Upper lobe of left lung (tissue), 6 donors: ENCODE measurements at regions not wholly inside any gene's neighbourhood (a gene's known extent, or its start where the extent isn't known, plus 50 kb on each side); places are given as distances from the start of the nearest gene placed in this dataset.

Experiments used
- ATAC-seq, 2 donors: fragments of 200-7000 bp; cut with Tn5 transposase; one replicate each; pipeline ENCODE4 v1.9.1; 2022; ENCODE audit warnings: mild to moderate bottlenecking in 2 of 2, moderate library complexity in 2 of 2; ENCODE audit not compliant: low FRiP score in 2 of 2
- DNase-seq, 2 donors: peaks; one replicate each; pipeline ENCODE4 v3.0.0-alpha.2; 2019 to 2020
- H3K27ac ChIP-seq, 4 donors: fragments of 200-600 bp; sonication (generic); one replicate each; pipeline ENCODE4 v1.5.1; 2016 to 2019
- H3K27me3 ChIP-seq, 4 donors: fragments of 200-600 bp; sonication (generic); one replicate each; pipeline ENCODE4 v1.5.1; 2017 to 2019
- H3K36me3 ChIP-seq, 4 donors: fragments of 200-600 bp; sonication (generic); one replicate each; pipeline ENCODE4 v1.5.1; 2016 to 2019
- H3K4me1 ChIP-seq, 4 donors: fragments of 200-600 bp; sonication (generic); one replicate each; pipeline ENCODE4 v1.5.1; 2018 to 2019
- H3K4me3 ChIP-seq, 4 donors: fragments of 200-600 bp; sonication (generic); one replicate each; pipeline ENCODE4 v1.5.1; 2017 to 2019; ENCODE audit warnings: mild to moderate bottlenecking in 2 of 4, moderate library complexity in 1 of 4
- H3K9me3 ChIP-seq, 4 donors: fragments of 200-600 bp; sonication (generic); one replicate each; pipeline ENCODE4 v1.5.1; 2018 to 2019
- EP300 ChIP-seq, 4 donors: sonication (generic); formaldehyde crosslinking; IDR thresholded peaks; one replicate each; pipeline ENCODE4 v1.5.1; 2017; ENCODE audit warnings: antibody characterized with exemption in 4 of 4, control low read depth in 2 of 4
- POLR2A ChIP-seq, 4 donors: fragments of 450-650 bp; IDR thresholded peaks; one replicate each; pipeline ENCODE4 v1.5.1; 2016 to 2017; ENCODE audit warnings: antibody characterized with exemption in 4 of 4, mild to moderate bottlenecking in 2 of 4
- POLR2AphosphoS5 ChIP-seq, 2 donors: sonication (generic); formaldehyde crosslinking; IDR thresholded peaks; one replicate each; pipeline ENCODE4 v1.5.1; 2017; ENCODE audit warnings: antibody characterized with exemption in 2 of 2
- WGBS, 2 donors: methylation state at CpG; one replicate each; pipeline ENCODE4 v1.1.5; 2017 to 2018; 5-methylcytosine and 5-hydroxymethylcytosine counted together
- TF ChIP-seq, protein P1 (sequence below), 6 experiments: fragments of 450-650 bp in 4 of 6; fragments of 200-600 bp in 2 of 6; sonication (generic) in 2 of 6; IDR thresholded peaks; one replicate each; pipeline ENCODE4 v1.5.1; 2016 to 2019; ENCODE audit warnings: antibody characterized with exemption in 6 of 6
- donor health status: DM: no; HTN: no; CAD: no; lungs with moderate emphysema.
- donor health status: DM: no; HTN: yes; CAD: no; lungs with severe emphysema.

DNA sequence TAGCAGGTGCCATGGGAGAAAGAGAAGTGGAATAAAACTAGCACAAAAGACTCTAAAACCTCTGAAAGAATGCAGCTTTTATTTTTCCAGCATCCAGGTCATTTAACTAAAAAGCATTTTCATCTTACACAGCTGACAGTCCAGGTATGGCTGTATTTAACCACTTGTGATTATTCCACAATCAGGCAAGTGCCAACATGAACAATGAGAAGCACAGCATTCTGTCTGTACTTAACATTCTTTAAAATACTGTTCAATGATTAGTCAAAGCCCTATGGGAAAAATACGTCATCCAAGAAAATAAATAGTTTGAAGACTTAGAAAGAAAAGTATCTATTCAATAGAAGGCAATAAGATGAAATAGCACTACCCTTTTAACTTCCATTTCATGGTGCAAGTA is 246.9 kb downstream of the LIG4 start:
- no peaks in the 10 kb centered on the region for H3K9me3 ChIP-seq
- no peak overlapping the region for H3K4me3 ChIP-seq
- TF ChIP-seq POLR2AphosphoS5 (IDR thresholded peaks at IDR 0.05) (no peak), POLR2A (IDR thresholded peaks at IDR 0.05) (no peak), EP300 (IDR thresholded peaks at IDR 0.05) (no peak)
- TF ChIP-seq, protein P1, sequence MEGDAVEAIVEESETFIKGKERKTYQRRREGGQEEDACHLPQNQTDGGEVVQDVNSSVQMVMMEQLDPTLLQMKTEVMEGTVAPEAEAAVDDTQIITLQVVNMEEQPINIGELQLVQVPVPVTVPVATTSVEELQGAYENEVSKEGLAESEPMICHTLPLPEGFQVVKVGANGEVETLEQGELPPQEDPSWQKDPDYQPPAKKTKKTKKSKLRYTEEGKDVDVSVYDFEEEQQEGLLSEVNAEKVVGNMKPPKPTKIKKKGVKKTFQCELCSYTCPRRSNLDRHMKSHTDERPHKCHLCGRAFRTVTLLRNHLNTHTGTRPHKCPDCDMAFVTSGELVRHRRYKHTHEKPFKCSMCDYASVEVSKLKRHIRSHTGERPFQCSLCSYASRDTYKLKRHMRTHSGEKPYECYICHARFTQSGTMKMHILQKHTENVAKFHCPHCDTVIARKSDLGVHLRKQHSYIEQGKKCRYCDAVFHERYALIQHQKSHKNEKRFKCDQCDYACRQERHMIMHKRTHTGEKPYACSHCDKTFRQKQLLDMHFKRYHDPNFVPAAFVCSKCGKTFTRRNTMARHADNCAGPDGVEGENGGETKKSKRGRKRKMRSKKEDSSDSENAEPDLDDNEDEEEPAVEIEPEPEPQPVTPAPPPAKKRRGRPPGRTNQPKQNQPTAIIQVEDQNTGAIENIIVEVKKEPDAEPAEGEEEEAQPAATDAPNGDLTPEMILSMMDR (IDR thresholded peaks at IDR 0.05): no peak
- 86 to 92% methylated on average over 1 of the region's 1 CpG for WGBS, 2 donors
- H3K4me1 ChIP-seq: no peaks in the 10 kb centered on the region
- DNase-seq: no peak
- no peak overlapping the region for H3K27ac ChIP-seq
- no peak for ATAC-seq
- no peaks in the 10 kb centered on the region for H3K27me3 ChIP-seq
- no peaks in the 10 kb centered on the region for H3K36me3 ChIP-seq

DNA sequence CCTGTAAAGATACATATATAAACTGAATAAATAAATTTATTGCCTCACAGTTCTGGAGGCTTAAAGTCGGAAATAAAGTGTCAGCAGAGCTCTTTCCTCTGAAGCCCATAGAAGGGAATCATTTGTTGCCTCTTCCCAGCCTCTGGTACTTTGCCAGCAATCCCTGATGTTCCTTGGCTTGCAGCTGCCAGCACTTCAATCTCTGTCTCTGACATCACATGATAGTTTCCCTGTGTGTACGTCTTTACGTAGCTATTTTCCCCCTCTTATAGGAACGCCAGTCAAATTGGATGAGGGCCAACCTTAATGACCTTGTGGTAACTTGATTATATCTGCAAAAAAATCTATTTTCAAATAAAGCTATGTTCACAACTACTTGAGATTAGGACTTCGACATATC is 250.9 kb downstream of the LIG4 start:
- TF ChIP-seq EP300 (IDR thresholded peaks at IDR 0.05) (no peak), POLR2A (IDR thresholded peaks at IDR 0.05) (no peak), POLR2AphosphoS5 (IDR thresholded peaks at IDR 0.05) (no peak)
- TF ChIP-seq, protein P1 (IDR thresholded peaks at IDR 0.05): no peak
- ATAC-seq (no peak), DNase-seq (no peak)
- Histone ChIP-seq H3K4me3 (no peak overlapping the region), H3K27me3 (no peaks in the 10 kb centered on the region), H3K9me3 (no peaks in the 10 kb centered on the region), H3K27ac (no peak overlapping the region), H3K4me1 (no peaks in the 10 kb centered on the region), H3K36me3 (no peaks in the 10 kb centered on the region)
- 30 to 47% methylated on average over 5 of the region's 5 CpGs for WGBS, 2 donors

DNA sequence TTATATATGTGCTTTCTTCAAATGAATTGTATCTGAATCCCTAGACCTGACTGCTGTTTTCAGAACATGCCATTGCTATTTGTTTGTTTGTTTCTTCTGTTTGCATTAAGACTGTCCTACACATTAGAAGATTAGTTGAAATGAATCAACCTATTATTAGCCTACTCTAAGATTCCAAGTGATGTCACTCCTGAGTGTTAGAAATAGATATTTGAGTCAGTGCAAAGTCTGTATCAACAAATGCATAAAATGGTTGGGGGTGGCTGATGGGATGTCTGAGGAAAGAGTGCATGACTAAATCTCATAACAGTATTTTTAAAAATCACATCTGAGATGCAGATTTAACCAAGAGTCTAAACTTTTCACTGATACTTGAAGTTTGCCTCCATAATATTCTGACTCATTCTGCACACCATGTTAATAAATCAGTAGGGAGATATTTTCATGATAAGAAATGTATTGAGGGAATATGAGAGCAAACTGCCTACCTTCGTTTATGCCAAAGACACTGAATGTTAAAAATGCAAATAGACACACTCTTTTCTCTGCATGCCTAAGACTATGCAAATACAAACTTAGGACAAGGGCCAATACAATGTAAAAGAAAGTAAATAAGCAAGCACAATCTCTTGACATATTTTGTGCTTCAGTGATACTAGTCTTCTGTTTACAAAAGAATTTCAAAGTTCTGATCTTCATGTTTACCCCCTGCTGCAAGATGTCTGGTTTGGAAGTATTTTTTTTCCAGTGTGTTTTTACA is 253.3 kb downstream of the LIG4 start:
- Histone ChIP-seq H3K27me3 (no peaks in the 10 kb centered on the region), H3K36me3 (no peaks in the 10 kb centered on the region), H3K9me3 (no peaks in the 10 kb centered on the region), H3K4me3 (no peak overlapping the region), H3K27ac (no peak overlapping the region), H3K4me1 (no peaks in the 10 kb centered on the region)
- ATAC-seq (no peak), DNase-seq (no peak)
- TF ChIP-seq POLR2AphosphoS5 (IDR thresholded peaks at IDR 0.05) (no peak), POLR2A (IDR thresholded peaks at IDR 0.05) (no peak), EP300 (IDR thresholded peaks at IDR 0.05) (no peak)
- TF ChIP-seq, protein P1 (IDR thresholded peaks at IDR 0.05): no peak
- WGBS, 2 donors: 42 to 45% methylated on average over 1 of the region's 1 CpG

DNA sequence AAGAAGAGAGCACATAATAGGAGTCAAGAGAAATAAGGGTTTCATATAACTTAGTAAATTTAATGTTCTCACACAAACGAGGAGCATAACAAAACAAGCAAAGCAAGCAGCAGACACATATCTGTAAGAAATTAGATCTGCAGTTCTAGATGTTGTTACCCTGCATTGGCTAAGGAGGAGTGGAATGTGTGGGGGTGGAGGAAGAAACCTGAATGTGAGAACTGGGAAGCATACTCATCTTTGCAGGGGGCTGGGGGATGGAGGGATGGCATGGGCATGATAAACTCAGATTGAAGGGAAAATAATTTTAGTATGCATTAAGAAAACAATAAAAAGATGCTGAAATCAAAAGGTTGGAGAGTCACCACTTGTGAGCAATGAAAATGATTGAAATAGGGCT is 255.0 kb downstream of the LIG4 start:
- H3K27ac ChIP-seq: no peak overlapping the region
- H3K27me3 ChIP-seq: no peaks in the 10 kb centered on the region
- no peaks in the 10 kb centered on the region for H3K36me3 ChIP-seq
- TF ChIP-seq POLR2A (IDR thresholded peaks at IDR 0.05) (no peak), POLR2AphosphoS5 (IDR thresholded peaks at IDR 0.05) (no peak), EP300 (IDR thresholded peaks at IDR 0.05) (no peak)
- TF ChIP-seq, protein P1 (IDR thresholded peaks at IDR 0.05): no peak
- H3K9me3 ChIP-seq: no peaks in the 10 kb centered on the region
- DNase-seq: no peak
- H3K4me3 ChIP-seq: no peak overlapping the region
- 61 to 71% methylated on average over 1 of the region's 1 CpG for WGBS, 2 donors
- no peaks in the 10 kb centered on the region for H3K4me1 ChIP-seq
- ATAC-seq: no peak

DNA sequence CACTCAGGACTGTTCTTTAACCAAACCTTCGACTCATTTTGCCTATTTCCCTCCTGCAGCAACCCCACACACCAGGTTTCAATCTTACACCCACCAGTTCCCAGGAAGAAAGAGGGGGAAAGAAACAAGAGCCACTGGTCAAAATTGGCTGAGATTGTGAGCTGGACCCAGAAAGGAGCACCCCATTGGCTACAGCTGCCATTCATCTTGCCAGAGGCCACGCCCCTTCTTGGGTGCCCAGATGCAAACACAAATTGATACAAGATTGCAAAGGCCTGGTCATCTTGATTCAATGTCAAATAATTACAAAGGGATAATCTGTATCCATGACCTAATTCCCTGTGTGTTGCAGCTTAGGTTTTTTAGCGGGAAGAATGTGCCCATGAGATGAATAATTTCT is 258.4 kb downstream of the LIG4 start:
- Histone ChIP-seq H3K4me1 (no peaks in the 10 kb centered on the region), H3K36me3 (no peaks in the 10 kb centered on the region), H3K27ac (no peak overlapping the region), H3K9me3 (no peaks in the 10 kb centered on the region), H3K27me3 (no peaks in the 10 kb centered on the region), H3K4me3 (no peak overlapping the region)
- DNase-seq (no peak), ATAC-seq (no peak)
- TF ChIP-seq, protein P1 (IDR thresholded peaks at IDR 0.05): no peak
- no peak for TF ChIP-seq POLR2A (IDR thresholded peaks at IDR 0.05)
- no peak for TF ChIP-seq EP300 (IDR thresholded peaks at IDR 0.05)
- TF ChIP-seq POLR2AphosphoS5 (IDR thresholded peaks at IDR 0.05): no peak
- WGBS, 2 donors: 89 to 95% methylated on average over 3 of the region's 3 CpGs
